Activated naive CD4-positive, alpha-beta T cell treated with anti-CD3 and anti-CD28 coated beads for 36 hours (primary cell): ENCODE measurements at regions not wholly inside any gene's neighbourhood (a gene's known extent, or its start where the extent isn't known, plus 50 kb on each side); places are given as distances from the start of the nearest gene placed in this dataset.

ENCODE experiments used
- CTCF ChIA-PET: fragments of 350-600 bp; sonication (Branson Sonifier 250); formaldehyde crosslinking; loops from one replicate; lab custom pipeline; 2021; ENCODE audit warnings: antibody characterized with exemption; lab: Charles Lee
- DNase-seq: peaks from one replicate; pipeline ENCODE4 v3.0.0-alpha.2; 2020
- H3K27ac Mint-ChIP-seq: one replicate; pipeline ENCODE4 v1.8.0; 2021; ENCODE audit warnings: mild to moderate bottlenecking, mixed read lengths
- H3K27me3 Mint-ChIP-seq: one replicate; pipeline ENCODE4 v1.8.0; 2021; ENCODE audit warnings: low read depth, mixed read lengths
- H3K36me3 Mint-ChIP-seq: one replicate; pipeline ENCODE4 v1.8.0; 2021; ENCODE audit warnings: low read depth, mixed read lengths
- H3K4me1 Mint-ChIP-seq: one replicate; pipeline ENCODE4 v1.8.0; 2021; ENCODE audit warnings: low read depth, mixed read lengths
- H3K4me3 Mint-ChIP-seq: one replicate; pipeline ENCODE4 v1.8.0; 2021; ENCODE audit warnings: mild to moderate bottlenecking, moderate library complexity, mixed read lengths
- H3K9me3 Mint-ChIP-seq: one replicate; pipeline ENCODE4 v1.8.0; 2021; ENCODE audit warnings: mixed read lengths
- intact Hi-C: fragments of 100-400 bp; cut with micrococcal nuclease; formaldehyde crosslinking; loops from one replicate; pipeline ENCODE4 v1.15.1; 2023

GRCh38 chr10:8502573-8502972 is 448.1 kb downstream of the GATA3 start:
- no peak overlapping the region for H3K27ac Mint-ChIP-seq
- H3K4me1 Mint-ChIP-seq = peaks cover 11% of the 10 kb centered on the region
- no peak overlapping the region for H3K4me3 Mint-ChIP-seq
- H3K9me3 Mint-ChIP-seq = no peaks in the 10 kb centered on the region
- intact Hi-C loops = no loop called here
- DNase-seq = no peak
- H3K36me3 Mint-ChIP-seq = no peaks in the 10 kb centered on the region
- no peaks in the 10 kb centered on the region for H3K27me3 Mint-ChIP-seq
- CTCF ChIA-PET = no interaction called here

GRCh38 chr10:8504499-8504898 is 450.0 kb downstream of the GATA3 start:
- intact Hi-C loops = no loop called here
- Mint-ChIP-seq H3K4me1 (peaks cover under 1% of the 10 kb centered on the region), H3K36me3 (no peaks in the 10 kb centered on the region), H3K4me3 (no peak overlapping the region), H3K27ac (no peak overlapping the region), H3K9me3 (no peaks in the 10 kb centered on the region), H3K27me3 (no peaks in the 10 kb centered on the region)
- CTCF ChIA-PET = no interaction called here
- DNase-seq = no peak

GRCh38 chr10:8507156-8507555 is 452.7 kb downstream of the GATA3 start:
- no peak overlapping the region for H3K27ac Mint-ChIP-seq
- no peaks in the 10 kb centered on the region for H3K9me3 Mint-ChIP-seq
- CTCF ChIA-PET = no interaction called here
- DNase-seq = no peak
- H3K36me3 Mint-ChIP-seq = no peaks in the 10 kb centered on the region
- H3K27me3 Mint-ChIP-seq = peaks cover 3% of the 10 kb centered on the region
- no peaks in the 10 kb centered on the region for H3K4me1 Mint-ChIP-seq
- no peak overlapping the region for H3K4me3 Mint-ChIP-seq
- intact Hi-C loops = no loop called here

- intact Hi-C loops = no loop called here
Observed at GRCh38 chr10:8508882-8509281, 454.4 kb downstream of the GATA3 start.

GRCh38 chr10:8510471-8510870 is 456.0 kb downstream of the GATA3 start:
- DNase-seq = no peak
- intact Hi-C loops = no loop called here
- CTCF ChIA-PET = no interaction called here
- Mint-ChIP-seq H3K4me3 (no peak overlapping the region), H3K9me3 (no peaks in the 10 kb centered on the region), H3K27ac (no peak overlapping the region), H3K4me1 (no peaks in the 10 kb centered on the region), H3K36me3 (no peaks in the 10 kb centered on the region), H3K27me3 (peaks cover 7% of the 10 kb centered on the region)

More at GRCh38 chr10:8508882-8509281, 454.4 kb downstream of the GATA3 start:
- DNase-seq = no peak
- Mint-ChIP-seq H3K4me1 (no peaks in the 10 kb centered on the region), H3K4me3 (no peak overlapping the region), H3K27ac (no peak overlapping the region), H3K9me3 (no peaks in the 10 kb centered on the region), H3K36me3 (no peaks in the 10 kb centered on the region), H3K27me3 (peaks cover 3% of the 10 kb centered on the region)
- CTCF ChIA-PET = no interaction called here

GRCh38 chr10:8511026-8511425 is 456.5 kb downstream of the GATA3 start:
- intact Hi-C loops = no loop called here
- no peaks in the 10 kb centered on the region for H3K36me3 Mint-ChIP-seq
- no peak overlapping the region for H3K27ac Mint-ChIP-seq
- no peak for DNase-seq
- peaks cover 7% of the 10 kb centered on the region for H3K27me3 Mint-ChIP-seq
- no peak overlapping the region for H3K4me3 Mint-ChIP-seq
- CTCF ChIA-PET = no interaction called here
- no peaks in the 10 kb centered on the region for H3K9me3 Mint-ChIP-seq
- no peaks in the 10 kb centered on the region for H3K4me1 Mint-ChIP-seq

- Mint-ChIP-seq H3K4me3 (no peak overlapping the region), H3K9me3 (no peaks in the 10 kb centered on the region), H3K27me3 (peaks cover 7% of the 10 kb centered on the region), H3K4me1 (no peaks in the 10 kb centered on the region), H3K36me3 (no peaks in the 10 kb centered on the region), H3K27ac (no peak overlapping the region)
- CTCF ChIA-PET = interaction anchor here (0.6 to 1.0 kb wide), 4 partner anchors 11 to 729 kb away, joined by 3 to 4 read pairs (median 3); no protein-coding TSS in a partner anchor
- DNase-seq = no peak
- intact Hi-C loops = no loop called here
Observed at GRCh38 chr10:8513155-8514147, 459.0 kb downstream of the GATA3 start.

GRCh38 chr10:8520382-8520781 is 465.9 kb downstream of the GATA3 start:
- no peak overlapping the region for H3K4me3 Mint-ChIP-seq
- peaks cover 2% of the 10 kb centered on the region for H3K9me3 Mint-ChIP-seq
- H3K4me1 Mint-ChIP-seq = no peaks in the 10 kb centered on the region
- no peaks in the 10 kb centered on the region for H3K27me3 Mint-ChIP-seq
- no peak for DNase-seq
- intact Hi-C loops = no loop called here
- H3K36me3 Mint-ChIP-seq = no peaks in the 10 kb centered on the region
- H3K27ac Mint-ChIP-seq = no peak overlapping the region
- CTCF ChIA-PET = no interaction called here

GRCh38 chr10:8527773-8528172 is 473.3 kb downstream of the GATA3 start:
- no peak overlapping the region for H3K4me3 Mint-ChIP-seq
- H3K9me3 Mint-ChIP-seq = no peaks in the 10 kb centered on the region
- CTCF ChIA-PET = interaction anchor here (0.7 kb wide), 1 partner anchor 36 kb away, joined by 3 read pairs; no protein-coding TSS in a partner anchor
- no peak for DNase-seq
- no peak overlapping the region for H3K27ac Mint-ChIP-seq
- H3K36me3 Mint-ChIP-seq = no peaks in the 10 kb centered on the region
- no peaks in the 10 kb centered on the region for H3K4me1 Mint-ChIP-seq
- intact Hi-C loops = no loop called here
- H3K27me3 Mint-ChIP-seq = peaks cover 5% of the 10 kb centered on the region

GRCh38 chr10:8531116-8531515 is 476.6 kb downstream of the GATA3 start:
- Mint-ChIP-seq H3K36me3 (no peaks in the 10 kb centered on the region), H3K9me3 (no peaks in the 10 kb centered on the region), H3K4me1 (no peaks in the 10 kb centered on the region), H3K27ac (no peak overlapping the region), H3K4me3 (no peak overlapping the region), H3K27me3 (peaks cover 4% of the 10 kb centered on the region)
- CTCF ChIA-PET = no interaction called here
- intact Hi-C loops = no loop called here
- DNase-seq = no peak

GRCh38 chr10:8532647-8533046 is 478.2 kb downstream of the GATA3 start:
- H3K27me3 Mint-ChIP-seq = peaks cover 4% of the 10 kb centered on the region
- no peaks in the 10 kb centered on the region for H3K9me3 Mint-ChIP-seq
- H3K27ac Mint-ChIP-seq = no peak overlapping the region
- H3K4me3 Mint-ChIP-seq = no peak overlapping the region
- no peak for DNase-seq
- H3K4me1 Mint-ChIP-seq = no peaks in the 10 kb centered on the region
- no peaks in the 10 kb centered on the region for H3K36me3 Mint-ChIP-seq
- intact Hi-C loops = no loop called here
- CTCF ChIA-PET = no interaction called here

- Mint-ChIP-seq H3K27me3 (peaks cover 4% of the 10 kb centered on the region), H3K4me3 (no peak overlapping the region), H3K27ac (no peak overlapping the region), H3K4me1 (no peaks in the 10 kb centered on the region), H3K36me3 (no peaks in the 10 kb centered on the region), H3K9me3 (no peaks in the 10 kb centered on the region)
- no peak for DNase-seq
- intact Hi-C loops = no loop called here
- CTCF ChIA-PET = no interaction called here
Observed at GRCh38 chr10:8533462-8533861, 479.0 kb downstream of the GATA3 start.

- Mint-ChIP-seq H3K9me3 (no peaks in the 10 kb centered on the region), H3K27ac (no peak overlapping the region), H3K36me3 (no peaks in the 10 kb centered on the region), H3K4me3 (no peak overlapping the region), H3K27me3 (peaks cover 2% of the 10 kb centered on the region), H3K4me1 (no peaks in the 10 kb centered on the region)
- CTCF ChIA-PET = no interaction called here
- intact Hi-C loops = no loop called here
- no peak for DNase-seq
Observed at GRCh38 chr10:8534096-8534495, 479.6 kb downstream of the GATA3 start.
